ENCODE measurements at regions not wholly inside any gene's neighbourhood (a gene's known extent, or its start where the extent isn't known, plus 50 kb on each side); places are given as distances from the start of the nearest gene placed in this dataset.

DNA sequence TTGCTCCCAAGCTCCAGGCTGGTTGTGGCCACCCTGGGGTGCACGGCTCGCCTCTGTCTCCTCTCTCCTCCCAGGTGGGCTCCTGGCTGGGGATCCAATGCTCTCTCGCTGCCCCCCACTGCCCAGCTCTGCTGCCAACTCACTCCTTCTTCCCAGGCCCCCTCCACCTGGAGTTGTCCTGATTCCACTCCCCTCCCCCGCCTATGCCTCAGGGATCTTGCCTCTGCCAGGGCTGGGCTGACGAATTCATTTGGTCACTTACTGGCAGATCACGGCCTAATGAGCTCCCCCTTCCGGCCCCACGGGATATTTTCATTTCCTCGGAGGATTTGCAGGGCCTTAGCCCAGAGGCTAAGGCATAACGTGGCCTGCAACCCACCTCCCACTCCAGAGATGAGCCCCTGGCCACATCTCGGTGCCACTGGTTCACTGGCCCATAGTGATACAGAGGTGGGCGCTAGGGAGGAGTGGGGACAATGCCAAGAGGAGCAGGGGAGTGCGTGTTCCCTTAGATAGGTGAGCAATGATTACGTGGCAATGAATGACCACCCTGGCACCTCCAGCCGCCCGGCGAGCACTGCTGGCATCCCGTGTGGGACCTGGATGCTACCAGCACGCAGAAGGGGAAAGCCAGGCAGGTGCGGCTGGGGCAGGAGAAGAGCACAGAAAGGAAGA is 344.6 kb upstream of the SHH start:
- FAIRE-seq = no peak
- no peak overlapping the region for H2AFZ ChIP-seq (ENCODE audit: low read depth, low read length)
- ChIA-PET CTCF (no interaction called here), POLR2A (no interaction called here)
- H3K36me3 ChIP-seq (ENCODE audit: control insufficient read depth in 2 of 2, extremely low read depth in 1 of 2, insufficient read depth in 2 of 2, low read length in 2 of 2) = no peaks in the 10 kb centered on the region
- H3K9ac ChIP-seq (replicated peaks; ENCODE audit: extremely low read depth, insufficient read depth, low read length) = no peak overlapping the region
- H3K79me2 ChIP-seq (ENCODE audit: control insufficient read depth, insufficient read depth, low read length) = no peaks in the 10 kb centered on the region
- dilution Hi-C loops (cut with MboI; ENCODE audit: extremely low pct_ligation_motif_present, low sequenced_read_pairs) = no loop called here
- intact Hi-C loops (cut with micrococcal nuclease) = no loop called here
- no peak overlapping the region for H3K27ac ChIP-seq (ENCODE audit: insufficient read depth, low read depth, low read length)
- H3K9me1 ChIP-seq (replicated peaks; ENCODE audit: control insufficient read depth, extremely low read depth, insufficient read depth, low read length) = no peaks in the 10 kb centered on the region
- H3K4me2 ChIP-seq (ENCODE audit: insufficient read depth, low read length) = no peak overlapping the region
- no peaks in the 10 kb centered on the region for H3K27me3 ChIP-seq (ENCODE audit: control insufficient read depth in 2 of 2, insufficient read depth in 2 of 2, low read length in 2 of 2)
- TF ChIP-seq, protein P1, sequence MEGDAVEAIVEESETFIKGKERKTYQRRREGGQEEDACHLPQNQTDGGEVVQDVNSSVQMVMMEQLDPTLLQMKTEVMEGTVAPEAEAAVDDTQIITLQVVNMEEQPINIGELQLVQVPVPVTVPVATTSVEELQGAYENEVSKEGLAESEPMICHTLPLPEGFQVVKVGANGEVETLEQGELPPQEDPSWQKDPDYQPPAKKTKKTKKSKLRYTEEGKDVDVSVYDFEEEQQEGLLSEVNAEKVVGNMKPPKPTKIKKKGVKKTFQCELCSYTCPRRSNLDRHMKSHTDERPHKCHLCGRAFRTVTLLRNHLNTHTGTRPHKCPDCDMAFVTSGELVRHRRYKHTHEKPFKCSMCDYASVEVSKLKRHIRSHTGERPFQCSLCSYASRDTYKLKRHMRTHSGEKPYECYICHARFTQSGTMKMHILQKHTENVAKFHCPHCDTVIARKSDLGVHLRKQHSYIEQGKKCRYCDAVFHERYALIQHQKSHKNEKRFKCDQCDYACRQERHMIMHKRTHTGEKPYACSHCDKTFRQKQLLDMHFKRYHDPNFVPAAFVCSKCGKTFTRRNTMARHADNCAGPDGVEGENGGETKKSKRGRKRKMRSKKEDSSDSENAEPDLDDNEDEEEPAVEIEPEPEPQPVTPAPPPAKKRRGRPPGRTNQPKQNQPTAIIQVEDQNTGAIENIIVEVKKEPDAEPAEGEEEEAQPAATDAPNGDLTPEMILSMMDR (IDR thresholded peaks at IDR 0.05; ENCODE audit: extremely low read depth in 1 of 2, insufficient read depth in 1 of 2, low read depth in 1 of 2, low read length in 2 of 2) = no peak
- TF ChIP-seq GATA2 (IDR thresholded peaks at IDR 0.05; ENCODE audit: insufficient read depth, insufficient read length, low read depth, low read length) (no peak), EZH2 (IDR thresholded peaks at IDR 0.05; ENCODE audit: borderline replicate concordance, low read depth, low read length, severe bottlenecking) (no peak), JUN (IDR thresholded peaks at IDR 0.05; ENCODE audit: borderline replicate concordance, insufficient read depth, insufficient read length, low read depth) (no peak), FOS (IDR thresholded peaks at IDR 0.05; ENCODE audit: borderline replicate concordance, insufficient read depth, low read length) (no peak), POLR2A (IDR thresholded peaks at IDR 0.05; ENCODE audit: low read depth, low read length) (no peak), POLR2AphosphoS5 (IDR thresholded peaks at IDR 0.05; ENCODE audit: insufficient read depth, low read depth, low read length) (no peak), MYC (IDR thresholded peaks at IDR 0.05; ENCODE audit: low read depth, low read length) (no peak)
- TF ChIP-seq, protein P2, sequence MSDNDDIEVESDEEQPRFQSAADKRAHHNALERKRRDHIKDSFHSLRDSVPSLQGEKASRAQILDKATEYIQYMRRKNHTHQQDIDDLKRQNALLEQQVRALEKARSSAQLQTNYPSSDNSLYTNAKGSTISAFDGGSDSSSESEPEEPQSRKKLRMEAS (IDR thresholded peaks at IDR 0.05; ENCODE audit: insufficient read depth, insufficient read length) = no peak
- no peak for DNase-seq (ENCODE audit: low read depth, low spot score)
- H3K9me3 ChIP-seq (replicated peaks; ENCODE audit: control insufficient read depth, insufficient read depth, low read length) = peaks cover 1% of the 10 kb centered on the region
- no peak overlapping the region for H3K4me3 ChIP-seq (replicated peaks in 1 of 3; ENCODE audit: insufficient read depth in 1 of 3, low read depth in 1 of 3, low read length in 3 of 3)
- no TSS peak for BruUV-seq (replicated peaks)
- no peaks in the 10 kb centered on the region for H3K4me1 ChIP-seq (ENCODE audit: control insufficient read depth, extremely low read depth, insufficient read depth, low read length)
- H4K20me1 ChIP-seq (replicated peaks; ENCODE audit: control insufficient read depth, extremely low read depth, insufficient read depth, low read length) = no peaks in the 10 kb centered on the region
